ENCODE measurements at regions not wholly inside any gene's neighbourhood (a gene's known extent, or its start where the extent isn't known, plus 50 kb on each side); places are given as distances from the start of the nearest gene placed in this dataset.

DNA sequence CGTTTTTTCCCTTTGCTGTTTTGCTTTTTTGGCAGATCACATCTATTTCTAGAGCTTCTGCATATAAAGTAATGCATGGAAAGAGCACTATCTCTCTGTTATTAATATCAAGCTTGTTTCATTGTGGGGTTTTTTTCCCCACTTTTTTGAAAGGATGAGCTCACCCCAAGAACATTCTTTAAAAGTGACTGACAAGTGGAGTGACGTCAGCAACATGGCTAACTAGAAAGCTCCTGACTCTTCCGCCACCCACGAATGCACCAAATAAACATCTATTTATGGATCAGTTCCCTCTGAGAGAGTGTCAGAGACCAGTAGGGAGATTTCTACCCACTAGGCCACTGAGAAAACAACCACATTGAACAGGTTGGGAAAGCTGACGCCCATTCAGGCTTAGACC is 445.4 kb downstream of the GALC start:
- TF ChIP-seq, protein P1, sequence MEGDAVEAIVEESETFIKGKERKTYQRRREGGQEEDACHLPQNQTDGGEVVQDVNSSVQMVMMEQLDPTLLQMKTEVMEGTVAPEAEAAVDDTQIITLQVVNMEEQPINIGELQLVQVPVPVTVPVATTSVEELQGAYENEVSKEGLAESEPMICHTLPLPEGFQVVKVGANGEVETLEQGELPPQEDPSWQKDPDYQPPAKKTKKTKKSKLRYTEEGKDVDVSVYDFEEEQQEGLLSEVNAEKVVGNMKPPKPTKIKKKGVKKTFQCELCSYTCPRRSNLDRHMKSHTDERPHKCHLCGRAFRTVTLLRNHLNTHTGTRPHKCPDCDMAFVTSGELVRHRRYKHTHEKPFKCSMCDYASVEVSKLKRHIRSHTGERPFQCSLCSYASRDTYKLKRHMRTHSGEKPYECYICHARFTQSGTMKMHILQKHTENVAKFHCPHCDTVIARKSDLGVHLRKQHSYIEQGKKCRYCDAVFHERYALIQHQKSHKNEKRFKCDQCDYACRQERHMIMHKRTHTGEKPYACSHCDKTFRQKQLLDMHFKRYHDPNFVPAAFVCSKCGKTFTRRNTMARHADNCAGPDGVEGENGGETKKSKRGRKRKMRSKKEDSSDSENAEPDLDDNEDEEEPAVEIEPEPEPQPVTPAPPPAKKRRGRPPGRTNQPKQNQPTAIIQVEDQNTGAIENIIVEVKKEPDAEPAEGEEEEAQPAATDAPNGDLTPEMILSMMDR (IDR thresholded peaks at IDR 0.05; ENCODE audit: insufficient read depth, low read depth, low read length), result no peak
- TF ChIP-seq EZH2 (IDR thresholded peaks at IDR 0.05; ENCODE audit: insufficient read depth, low read length), result no peak
